Calu3 (cell line): ENCODE measurements at regions not wholly inside any gene's neighbourhood (a gene's known extent, or its start where the extent isn't known, plus 50 kb on each side); places are given as distances from the start of the nearest gene placed in this dataset.

Source experiments
- BruUV-seq: library from RNA; stranded (reverse); fragments of 400-500 nt; replicated peaks from 2 replicates; lab custom pipeline; 2021; lab: Mats Ljungman, UMichigan
- CTCF ChIA-PET: fragments of 300-600 bp; sonication (Branson Sonifier 250); formaldehyde crosslinking; loops from one replicate; lab custom pipeline; 2022; ENCODE audit warnings: antibody characterized with exemption; lab: Charles Lee
- DNase-seq: peaks from one replicate; pipeline ENCODE4 v3.0.0; 2022
- H3K27ac Mint-ChIP-seq: one replicate; pipeline ENCODE4 v1.8.0; 2022; ENCODE audit warnings: mixed read lengths; ENCODE audit not compliant: unreplicated experiment
- H3K27me3 Mint-ChIP-seq: one replicate; pipeline ENCODE4 v1.8.0; 2022; ENCODE audit warnings: mixed read lengths; ENCODE audit not compliant: unreplicated experiment
- H3K36me3 Mint-ChIP-seq: one replicate; pipeline ENCODE4 v1.8.0; 2022; ENCODE audit warnings: mild to moderate bottlenecking, moderate library complexity, mixed read lengths; ENCODE audit not compliant: insufficient read depth, unreplicated experiment
- H3K4me1 Mint-ChIP-seq: one replicate; pipeline ENCODE4 v1.8.0; 2022; ENCODE audit warnings: mild to moderate bottlenecking, low read depth, mixed read lengths; ENCODE audit not compliant: unreplicated experiment
- H3K4me3 Mint-ChIP-seq: one replicate; pipeline ENCODE4 v1.8.0; 2022; ENCODE audit warnings: mild to moderate bottlenecking, low read depth, moderate library complexity, mixed read lengths; ENCODE audit not compliant: unreplicated experiment
- H3K9me3 Mint-ChIP-seq: one replicate; pipeline ENCODE4 v1.8.0; 2022; ENCODE audit warnings: low read depth, mixed read lengths; ENCODE audit not compliant: unreplicated experiment
- intact Hi-C: fragments of 100-400 bp; cut with micrococcal nuclease; formaldehyde crosslinking; loops from one replicate; pipeline ENCODE4 v1.10.0; 2022; ENCODE audit not compliant: unreplicated experiment
- TF ChIP-seq, protein P1 (sequence below): fragments of 200-600 bp; IDR thresholded peaks from one replicate; pipeline ENCODE4 v1.8.0; 2022; ENCODE audit warnings: antibody characterized with exemption; ENCODE audit not compliant: unreplicated experiment

DNA sequence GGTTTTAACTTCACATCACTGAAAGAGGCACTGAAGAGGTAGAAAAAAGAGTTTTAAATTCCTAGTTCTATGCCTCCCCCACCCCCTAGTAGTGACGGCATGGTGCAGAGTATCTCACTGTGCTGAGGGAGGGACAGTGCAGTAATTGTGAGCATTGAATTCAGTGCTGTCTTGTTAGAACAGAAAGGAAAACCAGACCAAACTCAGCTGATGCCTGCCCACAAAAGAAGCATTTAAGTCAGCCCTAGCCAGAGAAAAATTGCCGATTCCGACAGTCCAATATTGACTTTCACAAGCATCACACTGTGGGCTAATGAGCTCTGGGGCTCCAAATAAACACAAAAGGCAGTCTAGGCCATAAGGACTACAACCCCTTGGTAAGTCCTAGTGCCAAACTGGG lies 417.7 kb downstream of the AR start:
- H3K36me3 Mint-ChIP-seq: no peaks in the 10 kb centered on the region
- CTCF ChIA-PET: no interaction called here
- H3K27ac Mint-ChIP-seq: no peak overlapping the region
- H3K9me3 Mint-ChIP-seq: peaks cover 3% of the 10 kb centered on the region
- H3K4me3 Mint-ChIP-seq: no peak overlapping the region
- no peaks in the 10 kb centered on the region for H3K27me3 Mint-ChIP-seq
- TF ChIP-seq, protein P1, sequence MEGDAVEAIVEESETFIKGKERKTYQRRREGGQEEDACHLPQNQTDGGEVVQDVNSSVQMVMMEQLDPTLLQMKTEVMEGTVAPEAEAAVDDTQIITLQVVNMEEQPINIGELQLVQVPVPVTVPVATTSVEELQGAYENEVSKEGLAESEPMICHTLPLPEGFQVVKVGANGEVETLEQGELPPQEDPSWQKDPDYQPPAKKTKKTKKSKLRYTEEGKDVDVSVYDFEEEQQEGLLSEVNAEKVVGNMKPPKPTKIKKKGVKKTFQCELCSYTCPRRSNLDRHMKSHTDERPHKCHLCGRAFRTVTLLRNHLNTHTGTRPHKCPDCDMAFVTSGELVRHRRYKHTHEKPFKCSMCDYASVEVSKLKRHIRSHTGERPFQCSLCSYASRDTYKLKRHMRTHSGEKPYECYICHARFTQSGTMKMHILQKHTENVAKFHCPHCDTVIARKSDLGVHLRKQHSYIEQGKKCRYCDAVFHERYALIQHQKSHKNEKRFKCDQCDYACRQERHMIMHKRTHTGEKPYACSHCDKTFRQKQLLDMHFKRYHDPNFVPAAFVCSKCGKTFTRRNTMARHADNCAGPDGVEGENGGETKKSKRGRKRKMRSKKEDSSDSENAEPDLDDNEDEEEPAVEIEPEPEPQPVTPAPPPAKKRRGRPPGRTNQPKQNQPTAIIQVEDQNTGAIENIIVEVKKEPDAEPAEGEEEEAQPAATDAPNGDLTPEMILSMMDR: no peak
- DNase-seq: no peak
- intact Hi-C loops: no loop called here
- no peaks in the 10 kb centered on the region for H3K4me1 Mint-ChIP-seq
- no TSS peak for BruUV-seq
